ENCODE measurements at regions not wholly inside any gene's neighbourhood (a gene's known extent, or its start where the extent isn't known, plus 50 kb on each side); places are given as distances from the start of the nearest gene placed in this dataset.

DNA sequence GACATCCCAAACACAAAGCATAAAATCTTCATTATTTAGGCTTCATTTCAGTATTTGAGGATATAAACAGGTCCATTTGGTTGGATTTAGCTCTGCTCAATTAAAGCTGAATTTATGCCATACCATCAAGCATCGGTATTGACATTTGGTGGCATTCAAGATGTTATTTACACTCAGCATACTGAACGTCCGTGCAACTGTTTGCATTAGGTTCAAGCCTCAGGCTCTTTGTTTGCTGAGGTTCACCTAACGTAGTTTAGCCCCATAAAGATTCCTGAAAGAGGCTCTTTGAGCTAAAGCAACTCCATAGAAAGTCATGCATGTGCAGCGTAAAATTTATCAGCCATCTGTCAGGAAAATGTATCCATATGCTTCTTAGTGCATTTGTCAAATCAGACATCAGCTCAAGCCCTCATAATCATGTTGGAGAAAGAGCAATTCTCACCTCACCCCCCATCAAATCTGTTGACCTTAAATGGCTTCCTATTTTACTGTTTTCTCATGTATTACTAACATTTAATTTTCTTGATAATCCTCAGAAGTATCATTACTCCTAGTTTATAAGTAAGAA, 366.9 kb downstream of the EPHA4 start:
- DNase-seq (ENCODE audit: extremely low read depth in 1 of 2, low read depth in 1 of 2): no peak

DNA sequence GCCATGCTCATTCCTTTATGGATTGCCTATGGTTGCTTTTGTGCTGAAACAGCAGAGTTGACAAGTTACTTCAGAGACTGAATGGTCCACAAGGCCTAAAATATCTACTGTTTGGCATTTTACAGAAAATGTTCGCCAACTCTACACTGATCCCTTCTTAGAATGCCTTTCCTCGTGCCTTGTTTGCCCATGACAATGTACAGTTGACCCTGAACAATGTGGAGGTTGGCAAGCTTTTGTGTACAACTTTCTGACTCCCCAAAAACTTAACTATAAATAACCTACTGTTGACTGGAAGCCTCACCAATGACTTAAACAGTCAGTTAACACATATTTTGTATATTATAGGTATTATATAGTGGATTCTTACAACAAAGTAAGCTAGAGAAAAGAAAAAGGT, 361.4 kb downstream of the EPHA4 start:
- no peak for DNase-seq (ENCODE audit: extremely low read depth in 1 of 2, low read depth in 1 of 2)

DNA sequence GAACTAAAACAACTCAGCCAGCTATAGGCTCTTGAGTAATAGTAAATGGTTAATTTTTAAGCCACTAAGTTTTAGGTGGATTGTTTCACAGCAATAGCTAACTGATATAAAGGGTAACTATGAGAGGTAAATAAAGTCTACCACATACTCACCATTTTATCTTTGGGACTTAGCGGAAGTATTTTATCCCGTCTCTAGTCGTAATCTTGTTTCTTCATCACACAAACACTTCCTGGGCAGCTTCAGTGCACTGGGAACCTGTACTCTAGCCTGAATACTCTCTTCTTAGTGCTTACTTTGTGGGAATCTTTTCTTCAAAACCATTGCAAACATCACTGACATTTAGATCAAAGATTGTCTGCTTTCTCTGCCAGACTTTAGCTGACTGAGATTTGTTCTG, 360.5 kb downstream of the EPHA4 start:
- no peak for DNase-seq (ENCODE audit: extremely low read depth in 1 of 2, low read depth in 1 of 2)

DNA sequence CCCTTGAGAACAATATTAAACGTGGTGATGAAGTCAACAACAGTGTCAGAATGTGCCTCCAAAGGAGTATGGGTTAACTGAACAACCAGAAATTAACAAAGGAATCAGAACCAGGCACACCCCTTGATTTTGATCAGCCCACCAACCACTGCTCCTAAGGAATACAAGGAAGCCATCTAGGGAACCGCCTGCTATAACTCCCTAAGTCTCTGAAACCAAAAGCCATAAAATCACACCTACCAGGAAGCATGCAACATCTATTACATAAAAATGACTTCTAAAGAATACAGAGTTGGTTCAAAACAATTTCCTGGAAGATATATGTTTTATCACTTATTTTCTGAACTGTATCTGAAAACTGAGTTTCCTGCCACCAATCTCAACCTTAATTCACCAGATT, 360.0 kb downstream of the EPHA4 start:
- no peak for DNase-seq (ENCODE audit: extremely low read depth in 1 of 2, low read depth in 1 of 2)

DNA sequence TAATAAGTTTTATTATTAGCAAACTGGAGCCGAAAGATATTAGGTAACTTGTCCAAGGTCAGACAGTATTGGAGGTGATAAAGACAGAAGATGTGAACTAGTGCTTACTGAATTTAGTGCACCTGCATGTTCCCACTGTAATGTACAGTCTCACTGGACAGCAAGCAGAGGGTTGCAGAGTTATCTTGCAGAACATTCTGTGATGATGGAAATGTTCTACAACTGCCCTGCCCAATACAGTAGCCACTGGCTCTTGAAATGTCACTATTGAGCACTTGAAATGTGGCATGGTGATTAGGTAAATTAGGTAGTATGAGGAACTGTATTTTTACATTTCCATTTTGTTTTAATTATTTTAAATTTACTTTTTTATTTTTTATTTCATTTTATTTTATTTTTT, 356.6 kb downstream of the EPHA4 start:
- DNase-seq (ENCODE audit: extremely low read depth in 1 of 2, low read depth in 1 of 2): no peak

DNA sequence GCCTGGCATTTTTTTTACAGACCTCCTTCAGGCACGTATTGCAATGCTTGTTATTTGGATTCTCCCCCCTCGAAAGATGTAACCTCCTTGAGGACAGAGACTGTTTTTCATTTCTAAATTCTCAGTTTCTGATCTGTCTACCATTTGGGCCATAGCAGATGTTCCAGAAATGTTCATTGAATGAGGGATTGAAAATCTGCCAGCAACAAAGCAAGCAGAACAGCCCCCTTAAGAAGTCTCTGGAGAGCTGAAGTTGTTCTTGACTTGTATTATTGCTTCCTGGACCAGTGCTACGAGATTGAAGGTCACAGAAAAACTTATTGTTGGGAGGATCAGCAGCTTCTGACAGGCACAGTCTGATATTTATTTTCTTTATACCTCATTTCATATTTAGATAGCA, 355.5 kb downstream of the EPHA4 start:
- DNase-seq (ENCODE audit: extremely low read depth in 1 of 2, low read depth in 1 of 2): no peak

DNA sequence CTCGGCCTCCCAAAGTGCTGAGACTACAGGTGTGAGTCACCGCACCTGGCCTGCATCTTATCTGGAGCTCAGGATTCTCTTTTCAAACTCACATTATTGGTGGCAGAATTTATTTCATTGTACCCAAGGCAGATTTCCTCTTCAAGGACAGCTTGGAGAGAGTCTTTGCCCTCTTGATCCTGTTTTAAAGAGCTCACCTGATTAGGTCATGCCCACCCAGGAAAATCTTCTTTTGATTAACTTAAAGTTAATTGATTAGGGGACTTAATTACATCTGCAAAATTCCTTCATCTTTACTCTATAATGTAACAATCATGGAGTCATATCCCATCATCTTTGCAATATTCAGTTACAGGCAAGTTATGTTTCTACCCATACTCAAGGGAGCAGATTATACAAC, 346.4 kb downstream of the EPHA4 start:
- DNase-seq (ENCODE audit: extremely low read depth in 1 of 2, low read depth in 1 of 2): no peak

DNA sequence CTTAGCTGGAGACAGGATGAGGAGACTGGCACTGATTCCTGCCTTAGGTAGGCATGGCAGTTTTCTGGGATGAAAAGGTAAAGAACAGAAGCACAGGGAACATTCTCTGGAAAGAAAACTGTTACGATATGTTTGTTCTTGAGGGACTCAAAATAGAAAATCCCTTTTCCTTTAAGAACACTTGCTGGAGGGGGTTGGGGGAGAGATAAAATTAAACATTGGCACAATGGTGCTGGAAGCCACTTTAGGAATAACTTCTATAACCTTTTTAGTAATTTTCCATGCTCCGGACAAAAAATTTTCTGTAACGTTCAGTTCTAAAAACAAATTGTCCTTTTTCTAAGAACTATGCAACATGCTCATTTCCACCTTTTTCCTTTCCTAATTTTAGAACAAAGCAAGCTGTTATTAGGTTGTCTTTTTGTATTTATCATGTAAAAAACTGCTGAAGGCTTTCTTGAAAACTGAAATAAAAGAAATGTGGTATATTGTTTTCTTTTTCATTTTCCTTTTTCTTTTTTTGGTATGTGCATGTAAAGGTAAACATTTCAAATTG, 343.8 kb downstream of the EPHA4 start:
- no peak for DNase-seq (ENCODE audit: extremely low read depth in 1 of 2, low read depth in 1 of 2)

DNA sequence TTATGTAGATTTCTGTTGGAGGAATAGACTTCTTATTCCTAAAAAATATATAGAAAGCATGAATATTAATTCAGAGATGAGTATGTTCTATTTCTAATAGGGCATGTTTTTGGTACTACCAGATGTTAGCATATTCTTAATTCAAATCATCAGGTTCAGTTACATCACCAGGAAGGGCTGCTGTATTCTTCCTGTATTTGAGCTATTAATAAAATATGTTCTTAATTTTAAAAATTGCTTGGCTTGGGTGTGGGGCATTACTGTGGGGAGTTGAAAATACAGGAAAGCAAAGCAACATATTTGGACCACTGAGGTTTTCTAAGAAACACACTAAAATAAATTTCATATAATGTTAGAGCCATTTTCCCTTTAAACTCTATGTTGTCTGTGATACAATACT, 343.0 kb downstream of the EPHA4 start:
- DNase-seq (ENCODE audit: extremely low read depth in 1 of 2, low read depth in 1 of 2): no peak

DNA sequence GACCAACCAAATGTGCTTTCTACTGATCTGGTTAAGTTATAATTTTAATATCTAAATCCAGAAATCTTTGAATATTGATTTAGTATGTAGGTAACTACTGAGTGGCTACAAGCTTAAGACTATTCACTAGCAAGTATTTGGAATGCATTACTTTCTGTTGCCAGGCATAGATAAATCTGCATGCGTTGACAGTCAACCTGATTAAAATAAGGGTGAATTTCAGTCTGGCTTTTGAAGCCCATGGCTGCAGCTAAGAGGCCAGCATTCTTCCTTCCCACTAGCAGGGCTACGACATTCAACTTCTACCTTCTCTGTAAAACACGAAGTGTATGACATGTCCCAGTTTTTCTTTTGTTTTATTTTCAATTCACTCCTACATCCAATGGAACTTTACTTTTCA, 340.6 kb downstream of the EPHA4 start:
- DNase-seq (ENCODE audit: extremely low read depth in 1 of 2, low read depth in 1 of 2): no peak

DNA sequence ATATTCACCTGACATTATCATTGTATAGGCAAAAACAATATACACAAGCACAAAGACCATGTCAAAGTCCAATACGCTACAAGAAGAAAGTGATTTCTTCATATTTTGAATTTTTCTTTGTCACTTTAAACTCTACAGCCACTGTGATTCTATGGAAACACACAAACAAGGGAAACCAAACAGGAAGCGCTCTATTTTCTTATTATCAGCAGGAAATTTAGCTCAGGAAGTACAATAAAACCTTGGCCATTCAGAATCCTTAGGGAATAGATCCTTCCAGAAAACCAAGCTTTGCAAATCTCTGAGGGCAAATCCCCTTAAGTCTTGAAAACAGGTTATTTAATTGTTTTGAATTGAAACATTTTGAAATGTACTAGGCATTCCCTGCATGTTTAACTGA, 336.2 kb downstream of the EPHA4 start:
- no peak for DNase-seq (ENCODE audit: extremely low read depth in 1 of 2, low read depth in 1 of 2)

DNA sequence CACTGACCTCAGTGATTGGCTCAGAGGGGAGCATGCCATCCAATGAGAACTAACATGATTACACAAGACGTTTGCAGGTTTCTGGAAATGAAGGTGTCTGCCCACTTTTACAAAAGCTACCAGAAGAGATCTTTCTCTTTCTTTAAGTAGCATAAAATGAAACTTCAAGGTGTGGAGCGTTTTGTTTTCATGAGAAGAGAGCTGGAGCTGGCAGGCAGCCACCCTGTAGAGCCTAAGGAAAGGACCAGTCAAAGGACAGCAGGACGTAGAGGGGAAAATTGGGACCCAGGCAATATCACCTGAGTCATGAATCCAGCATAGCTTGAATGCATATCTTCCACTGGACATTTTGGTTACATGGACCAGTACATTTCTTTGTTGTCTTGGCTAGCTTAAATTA, 331.0 kb downstream of the EPHA4 start:
- DNase-seq (ENCODE audit: extremely low read depth in 1 of 2, low read depth in 1 of 2): no peak

DNA sequence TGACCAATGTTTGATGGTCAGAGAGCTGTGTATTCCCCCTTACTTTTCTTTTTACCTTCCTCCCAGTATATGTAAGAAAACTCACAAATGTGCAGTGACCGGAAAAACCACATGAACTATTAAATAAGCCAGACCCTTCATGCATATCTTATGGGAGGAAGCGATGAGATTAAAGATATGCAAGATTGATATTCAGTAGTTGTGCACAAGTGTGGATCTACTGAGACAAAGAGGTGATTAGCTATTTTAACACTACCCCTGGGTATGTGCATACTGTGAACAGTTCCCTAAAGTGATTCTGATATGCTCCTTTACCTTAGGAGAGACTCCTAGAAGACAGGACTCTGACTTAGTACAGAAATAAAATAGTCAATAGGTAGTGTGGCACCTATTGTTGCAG, 328.3 kb downstream of the EPHA4 start:
- DNase-seq (ENCODE audit: extremely low read depth in 1 of 2, low read depth in 1 of 2): no peak

DNA sequence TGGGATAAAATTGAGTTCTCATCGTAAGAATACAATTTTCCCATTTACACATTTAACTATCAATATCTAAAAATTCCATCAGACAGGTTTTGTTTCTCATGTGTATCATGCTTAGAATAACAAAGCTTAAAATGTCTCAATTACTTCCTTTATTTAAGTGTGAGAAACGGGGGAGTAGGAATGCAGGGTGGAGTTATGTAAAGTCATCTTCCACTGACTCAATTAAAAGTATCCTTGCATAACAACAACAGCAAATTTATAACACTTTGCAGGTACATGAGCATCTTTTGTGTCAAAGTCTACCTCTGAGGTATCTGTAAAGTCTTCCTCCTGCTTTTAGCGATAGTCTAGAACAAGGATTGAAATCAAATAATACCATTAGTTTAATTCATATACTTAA, 327.1 kb downstream of the EPHA4 start:
- DNase-seq (ENCODE audit: extremely low read depth in 1 of 2, low read depth in 1 of 2): no peak

DNA sequence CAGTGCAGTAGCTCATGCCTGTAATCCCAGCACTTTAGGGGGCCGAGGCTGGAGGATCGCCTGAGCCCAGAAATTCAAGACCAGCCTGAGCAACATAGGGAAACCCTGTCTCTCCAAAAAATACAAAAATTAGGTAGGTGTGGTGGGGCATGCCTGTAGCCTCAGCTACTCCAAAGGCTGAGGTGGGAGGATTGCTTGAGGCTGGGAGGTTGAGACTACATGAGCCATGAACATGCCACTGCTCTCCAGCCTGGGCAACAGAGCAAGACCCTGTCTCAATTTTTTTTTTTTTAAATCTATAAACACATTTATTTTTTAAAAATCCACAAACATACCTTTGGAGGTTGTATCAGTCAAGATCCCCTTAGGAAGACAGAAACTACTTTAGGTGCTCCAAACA, 326.3 kb downstream of the EPHA4 start:
- no peak for DNase-seq (ENCODE audit: extremely low read depth in 1 of 2, low read depth in 1 of 2)

DNA sequence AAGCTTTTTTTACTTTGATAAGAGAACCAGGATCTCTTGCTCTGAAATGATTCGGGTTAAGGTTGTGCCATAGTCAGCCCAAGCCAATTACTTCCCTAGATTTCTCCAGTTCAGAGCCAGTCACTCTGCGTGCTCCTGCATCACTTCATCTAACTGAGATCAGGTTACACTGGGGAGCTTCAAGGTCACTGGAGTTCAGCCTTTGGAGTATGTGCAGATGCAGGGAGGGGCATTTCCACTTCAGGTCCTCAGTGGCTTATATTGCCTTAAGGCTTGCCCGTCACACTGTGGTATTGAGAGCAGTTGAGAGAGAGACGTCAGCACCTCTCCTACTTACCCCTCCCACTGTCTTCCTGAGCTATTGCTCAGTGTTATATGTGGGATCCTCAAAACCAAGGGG, 317.8 kb downstream of the EPHA4 start:
- DNase-seq (ENCODE audit: extremely low read depth in 1 of 2, low read depth in 1 of 2): no peak

DNA sequence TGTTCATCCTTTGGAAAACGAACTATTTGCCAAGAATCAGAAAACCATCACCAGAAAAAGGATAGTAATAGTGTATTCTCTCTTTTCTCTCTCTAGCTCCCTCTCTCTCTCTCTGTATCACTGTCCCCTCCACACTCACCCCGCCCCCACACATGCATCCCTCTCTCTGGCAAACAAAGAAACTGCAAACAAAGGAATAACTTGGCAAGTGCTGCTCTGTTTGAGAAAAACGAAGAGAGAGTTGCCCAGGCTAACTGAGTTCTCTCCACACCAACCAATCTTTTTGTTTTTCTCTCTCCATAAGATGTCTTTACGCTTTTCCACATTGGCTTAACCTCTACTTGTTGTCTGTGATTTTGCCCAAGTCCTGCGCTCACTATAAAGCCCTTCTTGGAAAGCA, 316.2 kb downstream of the EPHA4 start:
- DNase-seq (ENCODE audit: extremely low read depth in 1 of 2, low read depth in 1 of 2): no peak

DNA sequence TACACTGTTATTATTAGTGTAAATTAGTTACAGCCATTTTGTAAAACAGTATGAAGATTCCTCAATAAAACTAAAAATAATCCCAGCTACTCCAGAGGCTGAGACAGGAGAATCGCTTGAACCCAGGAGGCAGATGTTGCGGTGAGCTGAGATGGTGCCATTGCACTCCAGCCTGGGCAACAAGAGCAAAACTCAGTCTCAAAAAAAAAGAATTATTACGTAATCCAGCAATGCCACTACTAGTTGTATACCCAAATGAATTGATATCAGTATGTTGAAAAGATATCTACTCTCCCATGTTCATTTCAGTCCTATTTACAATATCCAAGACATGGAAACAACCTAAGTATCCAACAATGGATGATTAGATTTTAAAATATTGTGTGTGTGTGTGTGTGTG, 313.6 kb downstream of the EPHA4 start:
- no peak for DNase-seq (ENCODE audit: extremely low read depth in 1 of 2, low read depth in 1 of 2)

DNA sequence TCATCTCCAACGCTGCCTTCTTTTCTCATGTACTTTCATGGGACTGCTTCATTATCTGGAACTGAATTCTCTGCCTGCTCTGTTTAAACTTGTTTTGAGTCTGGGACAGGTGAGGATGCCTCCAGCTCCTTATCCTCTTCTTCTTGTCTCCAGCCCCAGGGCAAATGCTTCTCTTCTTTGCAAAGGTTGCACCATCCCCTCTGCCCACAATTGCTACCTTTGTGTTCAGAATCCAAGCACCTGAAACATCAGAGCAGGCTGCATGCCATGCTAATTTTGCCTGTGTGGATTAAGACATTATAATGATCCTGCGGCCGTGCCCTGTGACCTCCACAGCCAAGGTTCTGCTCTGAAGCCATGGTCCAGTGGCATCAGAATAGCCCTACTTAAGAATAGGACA, 309.5 kb downstream of the EPHA4 start:
- no peak for DNase-seq (ENCODE audit: extremely low read depth in 1 of 2, low read depth in 1 of 2)

DNA sequence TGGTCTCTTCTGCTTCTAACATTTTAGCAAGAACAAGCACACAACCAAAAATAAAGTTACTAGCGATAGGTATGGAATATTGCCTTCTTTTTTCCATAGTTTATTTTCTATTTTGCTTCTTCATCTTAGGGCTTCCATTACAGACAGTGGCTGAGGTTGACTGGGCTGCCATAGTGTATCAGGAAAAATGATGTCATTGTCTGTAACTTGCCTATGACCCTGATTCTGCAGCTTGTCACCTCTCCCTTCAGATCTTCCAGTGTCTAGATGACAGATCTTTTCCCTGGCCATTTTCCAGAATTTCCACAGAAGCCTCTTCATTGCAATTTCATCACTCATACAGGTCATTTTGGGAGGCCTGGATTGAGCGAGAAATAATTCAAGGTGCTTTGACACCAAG, 308.5 kb downstream of the EPHA4 start:
- DNase-seq (ENCODE audit: extremely low read depth in 1 of 2, low read depth in 1 of 2): no peak

DNA sequence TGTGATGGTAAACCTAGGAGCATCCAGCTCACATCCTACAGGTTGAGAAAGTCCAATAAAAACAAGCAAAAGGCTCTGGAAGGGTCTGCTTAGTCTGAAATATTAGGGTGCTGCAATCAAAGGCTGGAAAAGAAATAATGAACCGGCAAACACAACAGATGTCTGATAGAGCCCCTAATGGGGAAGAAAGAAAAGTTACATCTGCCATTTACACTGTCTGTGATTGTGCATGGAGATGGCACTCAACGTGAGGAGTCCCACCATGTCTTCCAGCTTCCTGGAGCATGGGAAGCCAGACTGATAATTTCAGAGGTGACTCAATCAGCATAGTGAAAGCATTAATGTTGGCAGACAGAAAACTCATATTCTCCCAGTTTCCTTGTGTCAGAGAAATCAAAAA, 307.8 kb downstream of the EPHA4 start:
- DNase-seq (ENCODE audit: extremely low read depth in 1 of 2, low read depth in 1 of 2): no peak

DNA sequence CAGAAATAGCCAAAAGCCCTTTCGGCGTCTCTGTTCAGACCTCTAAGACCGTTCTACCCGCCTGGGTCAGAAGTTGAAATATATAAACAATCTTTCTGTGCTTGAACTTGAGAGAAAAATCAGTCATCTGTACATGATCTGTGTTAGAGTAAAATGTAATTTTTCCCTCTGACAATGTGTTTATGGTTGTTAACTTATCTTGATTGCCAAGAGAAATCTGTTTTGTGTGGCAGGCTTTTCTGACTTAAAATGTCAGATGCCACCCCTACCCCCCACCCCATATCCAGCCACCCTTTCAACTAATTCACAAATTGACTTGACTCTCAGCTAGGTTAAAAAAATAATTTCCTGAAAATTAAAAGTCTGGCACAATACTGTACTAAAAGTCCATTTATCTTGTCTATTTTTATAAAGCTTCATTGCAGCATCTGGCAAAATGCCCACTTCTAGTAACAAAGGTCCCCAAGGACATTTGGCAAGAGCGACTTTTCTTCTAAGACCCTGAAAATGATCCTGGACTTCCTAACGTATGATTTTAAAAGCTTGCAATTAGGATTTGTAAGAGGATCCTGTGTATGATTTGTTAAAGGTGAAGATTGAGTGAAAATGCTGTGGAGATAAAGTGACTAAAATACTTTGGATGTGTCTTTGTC, 304.2 kb downstream of the EPHA4 start:
- no peak for DNase-seq (ENCODE audit: extremely low read depth in 1 of 2, low read depth in 1 of 2)

DNA sequence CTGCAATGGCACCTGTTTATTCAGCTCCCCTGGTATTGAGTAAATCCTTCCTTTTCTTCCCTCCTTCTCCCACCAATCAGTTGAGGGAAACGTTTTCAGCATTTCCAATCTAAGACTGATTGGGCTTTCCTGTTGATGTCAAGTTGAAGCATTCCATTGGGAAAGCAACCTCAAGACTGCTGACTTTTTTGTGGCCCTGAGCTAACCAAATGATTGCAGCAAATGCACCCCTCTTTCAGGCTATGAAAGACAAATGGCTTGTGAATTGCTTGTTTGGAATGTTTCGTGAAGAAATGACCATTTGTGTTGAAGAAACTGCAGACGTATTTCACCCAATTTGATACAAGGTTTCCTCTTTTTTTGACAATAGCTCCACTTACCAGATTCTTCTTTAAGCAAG, 303.5 kb downstream of the EPHA4 start:
- no peak for DNase-seq (ENCODE audit: extremely low read depth in 1 of 2, low read depth in 1 of 2)
